ENCODE measurements at regions not wholly inside any gene's neighbourhood (a gene's known extent, or its start where the extent isn't known, plus 50 kb on each side); places are given as distances from the start of the nearest gene placed in this dataset.

DNA sequence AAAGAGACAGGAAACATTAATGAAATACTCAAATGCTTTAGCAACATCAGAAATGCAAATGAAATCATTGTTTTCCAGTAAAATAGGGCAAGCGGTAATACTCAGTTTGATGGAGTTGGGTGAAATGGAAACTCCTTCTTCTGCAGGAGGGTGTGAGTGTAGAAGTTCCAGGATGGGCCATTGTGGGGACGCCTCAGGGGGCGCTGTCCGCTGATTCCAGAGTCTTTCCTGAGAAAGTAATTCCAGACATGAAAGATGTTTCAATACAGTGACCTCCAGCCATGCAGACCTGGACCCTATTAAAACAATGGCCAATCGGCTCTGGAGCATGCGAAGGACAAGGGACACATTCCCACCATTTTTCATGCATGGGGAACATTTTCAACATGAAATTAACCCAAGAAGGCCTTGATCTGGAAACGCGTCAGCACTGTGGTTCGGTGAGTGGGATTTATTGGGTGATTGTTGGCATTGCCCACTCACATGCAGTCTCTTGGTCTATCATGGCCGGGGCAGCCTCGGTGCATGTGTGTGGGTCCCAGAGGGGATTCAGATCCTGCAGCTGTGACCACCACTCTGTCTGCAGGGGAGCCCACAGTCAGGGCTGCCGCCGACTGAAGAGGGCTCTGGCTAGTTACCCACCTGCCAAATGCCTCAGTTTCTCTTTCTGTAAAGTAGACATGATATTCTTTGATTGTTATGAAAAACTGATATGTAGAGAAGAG lies 132.6 kb upstream of the IRX4 start:
- no peak for DNase-seq

DNA sequence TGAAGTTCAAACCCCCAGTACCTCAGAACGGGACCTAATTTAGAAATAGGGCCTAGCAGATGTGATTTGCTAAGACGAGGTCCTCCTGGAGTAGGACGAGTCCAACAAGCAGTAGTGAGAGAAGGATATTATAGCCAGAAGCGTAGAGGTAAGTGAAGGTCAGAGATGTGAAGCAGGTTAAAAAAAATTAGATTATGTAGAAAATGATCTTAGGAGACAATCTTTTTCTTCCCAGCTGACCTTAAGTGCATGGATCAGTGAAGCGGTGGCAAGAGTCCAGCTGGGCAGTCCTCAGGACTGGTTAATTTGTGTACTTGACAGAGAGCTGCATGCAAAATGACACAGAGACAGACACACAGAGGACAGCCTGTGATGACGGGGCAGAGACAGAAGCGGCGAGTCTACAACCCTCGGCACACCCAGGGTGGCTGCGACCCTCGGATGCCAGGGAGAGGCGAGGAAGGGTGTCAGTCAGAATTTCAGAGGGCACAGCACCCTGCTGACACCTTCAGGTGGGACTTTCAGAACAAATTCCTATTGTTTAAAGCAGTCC lies 131.4 kb upstream of the IRX4 start:
- no peak for DNase-seq

DNA sequence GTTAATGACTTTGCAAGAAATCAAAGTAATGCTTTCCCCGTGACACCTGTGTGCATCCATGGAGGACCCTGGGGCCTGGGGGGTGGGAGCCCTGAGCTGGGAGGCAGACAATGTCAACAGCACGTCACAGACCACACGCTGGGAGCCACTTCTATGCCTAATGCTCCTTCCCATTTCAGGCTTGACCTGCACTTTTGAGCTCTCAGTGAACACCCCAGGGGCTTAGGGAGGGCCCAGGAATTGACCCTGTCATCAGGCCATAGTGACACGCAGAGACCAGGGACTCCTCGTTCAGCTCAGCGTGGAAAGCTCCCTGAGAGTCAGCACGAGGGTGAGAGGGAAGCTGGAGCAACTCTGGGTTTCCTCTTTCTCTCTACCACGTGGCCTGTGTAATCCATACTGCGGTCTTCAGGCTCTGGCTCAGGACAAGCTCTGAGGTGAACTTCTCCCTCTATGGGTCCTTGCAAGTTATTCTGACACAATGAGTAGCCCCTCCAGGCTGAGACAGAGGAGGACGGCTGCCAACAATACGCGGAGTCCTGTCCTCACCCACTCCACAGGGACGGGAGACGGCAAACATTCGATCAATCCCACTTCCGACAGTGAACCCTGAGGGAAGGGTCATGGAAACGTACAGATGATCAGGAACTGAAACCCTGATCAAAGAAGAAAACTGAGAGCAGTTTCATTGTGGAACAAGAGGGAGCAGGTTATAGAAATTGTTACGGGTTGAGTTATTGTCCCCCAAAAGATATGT lies 130.8 kb upstream of the IRX4 start:
- DNase-seq = no peak

DNA sequence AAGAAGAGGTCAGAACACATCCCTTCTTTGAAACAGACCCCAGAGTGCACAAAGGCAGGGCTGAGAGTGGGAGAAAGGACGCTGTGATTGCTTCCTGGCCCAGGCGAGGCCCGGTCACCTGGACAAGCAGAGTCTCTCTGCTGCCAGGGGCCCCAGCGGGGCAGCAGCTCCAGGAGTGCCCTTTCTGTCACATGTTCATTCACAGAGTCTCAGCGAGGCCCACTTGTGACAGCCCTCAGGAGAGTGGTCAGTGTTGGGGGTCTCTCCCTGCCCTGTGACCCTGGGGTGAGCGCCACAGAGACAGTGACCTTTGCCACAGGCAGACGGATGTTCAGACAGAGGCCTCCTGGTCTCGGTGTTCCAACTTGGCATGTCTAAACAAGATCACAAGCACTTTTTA lies 130.2 kb upstream of the IRX4 start:
- no peak for DNase-seq

DNA sequence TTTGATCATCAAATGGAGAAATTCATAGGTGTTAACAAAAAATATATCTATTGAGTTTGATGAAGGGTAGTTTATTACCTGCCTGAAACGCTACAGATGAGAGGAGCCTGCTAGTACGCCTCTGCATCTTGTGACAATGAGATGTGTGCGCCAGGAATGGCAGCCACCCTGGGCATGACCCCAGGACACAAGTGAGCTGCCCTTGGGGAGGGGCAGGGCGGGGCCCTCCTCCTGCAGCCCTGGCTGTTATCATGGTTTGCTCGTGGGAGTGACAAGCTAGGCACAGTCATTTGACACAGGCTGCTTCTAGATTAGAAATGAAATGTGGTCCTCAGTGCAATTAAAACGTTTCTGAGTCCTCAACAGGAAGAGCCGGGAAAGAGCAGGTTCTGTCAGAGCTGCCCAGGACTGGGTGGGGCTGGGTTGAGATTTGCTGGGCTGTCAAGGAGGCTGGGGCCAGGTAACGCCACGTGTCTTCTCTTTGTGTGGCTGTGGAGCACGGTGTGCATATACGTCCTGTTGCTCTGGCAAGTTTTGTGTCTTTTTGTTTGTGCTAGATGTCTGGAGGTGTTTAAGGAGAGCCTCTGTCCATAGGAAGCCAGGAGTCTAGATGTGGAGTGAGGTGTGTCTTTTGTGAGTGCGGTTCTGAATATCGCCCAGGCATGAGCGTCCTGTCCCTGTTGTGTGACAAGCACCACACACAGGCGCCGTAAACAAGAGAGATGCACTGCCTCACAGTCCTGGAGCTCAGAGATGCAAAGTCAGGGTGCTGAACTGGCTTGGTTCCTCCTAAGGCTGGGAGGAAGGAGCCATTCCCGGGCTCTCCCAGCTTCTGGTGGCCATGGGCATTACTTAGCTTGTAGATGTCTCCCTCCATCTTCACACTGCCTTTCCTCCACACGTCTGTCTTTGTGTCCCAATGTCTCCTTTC lies 129.0 kb upstream of the IRX4 start:
- no peak for DNase-seq

DNA sequence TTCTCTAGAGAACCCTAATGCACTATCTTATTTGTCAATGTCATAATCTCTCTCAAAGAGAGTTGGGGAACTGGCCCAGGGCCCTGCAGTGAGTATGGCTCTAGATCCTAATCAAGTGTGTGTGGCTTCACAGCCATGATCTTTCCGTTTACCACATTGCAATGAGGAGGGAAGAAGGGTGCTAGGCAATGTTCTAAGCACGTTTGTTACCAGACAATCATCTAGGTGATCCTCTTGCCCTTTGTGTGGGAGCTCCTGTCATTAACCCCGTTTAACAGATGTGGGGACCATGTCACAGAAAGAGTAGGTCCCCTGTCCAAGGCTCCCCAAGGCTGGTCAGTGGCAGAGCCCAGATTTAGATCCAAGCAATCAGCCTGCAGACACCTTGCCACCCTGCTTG lies 128.2 kb upstream of the IRX4 start:
- DNase-seq = no peak

DNA sequence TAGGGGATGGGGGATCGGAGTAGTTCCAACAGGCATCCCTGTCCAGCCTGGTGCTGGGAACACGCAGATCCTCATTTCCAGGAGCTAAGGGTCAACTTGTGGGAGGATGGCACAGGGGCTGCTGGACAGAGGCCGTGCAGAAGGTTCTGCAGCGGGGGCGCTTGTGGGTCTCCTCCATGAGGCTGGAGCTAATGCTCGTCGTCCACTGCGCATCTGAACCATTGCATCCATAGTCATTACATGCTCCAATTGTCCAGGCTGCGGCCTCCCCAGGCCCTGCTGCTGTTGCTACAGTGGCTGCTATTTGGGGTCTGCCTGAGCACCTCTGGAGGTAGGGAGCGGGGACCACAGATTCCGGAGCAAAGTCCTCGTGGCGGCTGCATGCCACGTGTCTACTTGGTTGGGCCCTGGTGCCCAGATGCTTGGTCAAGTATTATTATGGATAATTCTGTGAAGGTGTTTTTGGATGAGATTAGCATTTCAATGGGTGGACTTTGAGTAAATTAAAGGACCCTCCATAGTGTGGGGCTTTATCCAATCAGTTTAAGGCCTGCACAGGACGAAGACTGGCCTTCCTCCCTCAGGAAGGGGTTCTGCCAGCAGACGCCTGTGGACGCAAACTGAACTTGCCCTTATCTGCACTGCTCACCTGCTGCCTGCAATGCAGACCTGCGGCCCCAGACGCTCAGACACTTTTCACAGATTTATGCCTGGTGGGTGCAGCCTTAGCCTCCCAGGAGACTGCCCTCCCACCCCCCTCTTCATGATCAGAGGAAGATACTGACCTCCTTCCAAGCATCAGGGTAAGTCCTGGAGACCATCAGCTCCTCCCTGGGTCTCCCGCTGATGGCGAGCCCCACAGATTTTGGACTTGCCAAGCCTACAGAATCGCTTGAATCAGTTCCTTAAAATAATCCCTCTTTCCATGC lies 127.5 kb upstream of the IRX4 start:
- no peak for DNase-seq

DNA sequence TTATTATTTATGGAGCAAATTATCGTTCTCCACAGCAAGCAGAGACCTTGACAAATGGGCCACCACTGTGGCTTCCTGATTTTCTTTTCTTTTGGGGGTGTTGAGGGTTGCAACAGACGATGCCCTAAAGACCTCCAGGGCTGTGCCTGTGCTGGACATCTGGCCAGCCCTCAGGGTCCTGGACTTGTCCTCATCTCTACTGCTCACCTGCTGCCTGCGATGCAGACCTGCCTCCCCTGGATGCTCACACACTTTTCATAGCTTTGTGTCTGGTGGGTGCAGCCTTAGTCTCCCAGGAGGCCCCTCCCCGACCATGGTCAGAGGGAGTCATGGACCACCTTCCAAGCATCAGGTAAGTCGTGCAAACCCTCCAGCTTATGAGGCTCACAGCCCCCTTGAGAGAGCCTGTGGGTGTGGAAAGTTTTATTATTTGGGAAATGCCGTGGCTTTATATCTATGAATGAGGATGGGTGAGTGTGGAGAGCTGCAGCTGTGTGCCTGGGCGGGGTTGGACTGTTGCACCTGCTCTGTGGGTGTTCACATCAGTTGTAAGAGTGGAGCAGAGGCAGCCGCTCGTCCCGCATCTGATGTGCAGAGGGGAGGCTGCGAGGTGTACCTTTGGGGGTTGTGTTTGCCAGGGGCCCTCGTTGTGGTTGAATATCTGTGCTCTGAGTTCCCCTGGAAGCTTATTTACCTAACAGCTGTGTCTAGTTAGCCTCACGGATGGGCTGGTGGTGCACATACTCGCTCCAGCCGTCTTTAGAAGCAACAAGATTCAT lies 126.3 kb upstream of the IRX4 start:
- no peak for DNase-seq

DNA sequence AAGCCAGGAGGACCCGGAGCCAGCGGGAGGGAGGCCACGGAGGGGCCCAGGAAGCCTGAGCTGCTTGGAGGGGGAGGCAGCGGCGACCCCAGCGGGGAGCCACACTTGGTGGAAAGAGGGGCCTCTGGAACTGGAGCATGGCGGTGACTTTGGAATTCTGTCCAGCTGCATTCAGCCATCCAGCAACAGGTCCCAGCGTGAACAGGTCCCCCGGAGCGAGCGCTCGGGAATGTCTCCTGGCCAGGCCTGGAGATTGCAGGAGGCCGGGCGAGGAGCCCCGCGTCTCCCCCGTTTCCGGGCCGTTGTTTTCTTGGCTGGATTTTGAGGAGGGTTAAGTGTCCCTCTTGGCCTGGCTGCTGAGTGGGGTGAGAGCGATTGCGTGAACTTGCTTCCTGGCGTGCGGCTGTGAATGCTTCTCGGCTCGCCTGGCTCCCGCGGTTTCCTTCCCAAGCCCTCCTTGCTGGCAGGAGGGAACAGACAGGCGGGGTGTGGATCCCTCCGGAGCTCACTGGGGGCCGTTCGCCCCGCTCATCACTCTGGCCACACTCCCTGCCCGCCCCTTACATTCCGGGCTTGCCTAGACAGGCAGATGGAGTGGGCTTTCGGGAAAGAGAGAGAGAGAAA lies 125.3 kb upstream of the IRX4 start:
- DNase-seq = no peak

DNA sequence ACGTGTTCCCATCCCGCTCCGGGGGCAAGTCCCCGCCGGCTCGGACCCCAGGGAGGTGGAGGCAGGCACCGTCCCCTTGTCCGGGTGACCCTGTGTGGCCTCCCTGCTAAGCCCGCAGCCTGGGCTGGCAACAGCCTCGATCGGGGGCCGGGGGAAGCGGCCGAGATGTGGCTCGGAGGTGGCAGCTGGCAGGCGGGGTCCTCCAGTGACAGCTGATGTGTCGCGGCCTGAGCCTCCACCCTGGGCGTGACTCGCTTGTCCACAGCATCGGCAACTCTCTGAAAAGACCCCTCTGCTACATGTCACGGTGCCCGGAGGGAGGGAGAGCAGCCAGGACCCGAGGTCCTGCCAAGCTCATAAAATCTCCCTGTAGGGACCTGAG lies 124.8 kb upstream of the IRX4 start:
- no peak for DNase-seq

DNA sequence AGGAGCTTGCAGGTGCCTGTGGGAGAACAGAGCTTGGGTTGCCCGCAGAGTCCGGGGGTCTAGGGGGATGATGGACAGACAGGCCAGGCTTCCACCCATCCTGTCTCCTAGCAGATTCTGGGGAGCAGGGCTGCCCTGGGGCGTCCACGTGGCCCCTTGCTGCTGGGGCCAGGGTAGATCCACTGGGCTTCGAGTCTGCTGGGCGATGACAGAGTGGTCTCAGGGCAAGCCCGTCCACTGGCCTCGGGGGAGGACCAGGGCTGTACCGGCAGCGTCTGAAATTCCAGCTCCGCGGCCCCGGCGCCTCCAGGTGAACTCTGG lies 124.2 kb upstream of the IRX4 start:
- DNase-seq = no peak

DNA sequence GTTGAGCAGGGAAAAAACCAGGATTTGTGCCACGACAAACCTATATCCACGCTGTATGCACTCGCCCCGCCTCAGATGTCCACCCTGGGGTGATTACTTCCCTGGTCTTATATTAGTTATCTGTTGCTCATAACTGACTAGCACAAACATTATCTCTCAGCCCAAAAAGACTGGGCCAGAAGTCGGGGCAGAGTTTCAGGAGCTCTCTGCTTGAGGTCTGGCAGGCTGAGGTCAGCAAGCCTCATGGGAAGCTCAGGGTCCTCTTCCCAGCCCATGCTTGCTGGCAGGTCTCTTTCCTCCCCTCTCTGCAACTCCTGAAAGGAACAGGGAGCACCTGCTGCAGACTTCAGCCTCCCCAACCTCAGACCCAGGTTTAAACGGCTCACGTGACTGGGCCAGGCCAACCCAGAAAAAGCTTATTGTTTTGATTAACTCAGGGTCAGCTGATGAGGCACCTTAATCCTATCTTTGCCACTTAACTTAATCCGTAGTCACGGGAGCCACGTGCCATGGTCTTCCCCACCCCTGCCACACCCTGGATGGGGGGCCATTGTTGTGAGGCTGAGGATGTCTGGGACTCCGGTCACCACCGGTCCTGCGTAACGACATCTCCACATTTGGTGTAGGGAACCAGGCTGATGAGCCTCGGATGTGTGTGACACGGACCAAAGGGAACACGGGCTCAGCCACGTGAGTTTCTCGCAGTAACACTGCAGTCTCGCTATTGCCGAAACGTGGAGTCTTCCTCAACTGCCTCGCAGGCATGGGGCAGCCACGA lies 123.7 kb upstream of the IRX4 start:
- no peak for DNase-seq

DNA sequence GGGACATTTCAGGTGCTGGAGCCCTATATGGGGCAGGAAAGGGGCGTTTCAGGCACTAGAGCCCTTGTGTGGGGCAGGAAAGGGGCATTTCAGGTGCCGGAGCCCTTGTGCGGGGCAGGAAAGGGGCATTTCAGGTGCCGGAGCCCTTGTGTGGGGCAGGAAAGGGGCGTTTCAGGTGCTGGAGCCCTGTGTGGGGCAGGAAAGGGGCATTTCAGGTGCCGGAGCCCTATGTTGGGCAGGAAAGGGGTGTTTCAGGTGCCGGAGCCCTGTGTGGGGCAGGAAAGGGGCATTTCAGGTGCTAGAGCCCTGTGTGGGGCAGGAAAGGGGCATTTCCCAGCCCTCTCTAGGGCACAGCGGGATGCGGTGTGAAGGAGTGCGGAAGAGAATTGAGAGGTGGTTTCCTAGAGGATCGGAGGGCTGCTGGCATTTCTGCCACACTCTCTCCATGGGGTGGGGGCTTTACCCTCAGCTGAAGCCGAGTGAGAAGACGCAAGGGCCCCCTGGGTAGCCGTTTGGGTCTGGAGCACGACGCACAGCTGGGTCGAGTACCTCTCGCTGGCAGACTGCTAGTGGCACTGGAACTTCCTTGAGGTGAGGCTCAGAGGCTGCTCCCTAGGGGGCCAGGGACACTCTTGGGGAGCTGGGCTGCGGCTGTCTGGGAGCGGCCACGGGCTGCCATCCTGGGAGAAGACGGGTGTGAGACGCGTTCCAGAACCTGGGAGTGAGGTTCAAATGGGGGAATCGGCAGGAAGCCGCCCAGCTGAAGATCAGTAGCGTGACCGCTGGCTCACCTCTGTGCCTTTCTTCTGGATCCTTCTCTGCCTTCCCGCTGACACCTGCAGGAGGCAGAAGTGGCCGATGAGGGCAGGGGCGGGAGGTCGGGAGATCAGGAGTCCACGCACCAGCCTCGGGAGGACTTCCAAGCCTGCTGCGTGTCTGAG lies 122.6 kb upstream of the IRX4 start:
- no peak for DNase-seq

DNA sequence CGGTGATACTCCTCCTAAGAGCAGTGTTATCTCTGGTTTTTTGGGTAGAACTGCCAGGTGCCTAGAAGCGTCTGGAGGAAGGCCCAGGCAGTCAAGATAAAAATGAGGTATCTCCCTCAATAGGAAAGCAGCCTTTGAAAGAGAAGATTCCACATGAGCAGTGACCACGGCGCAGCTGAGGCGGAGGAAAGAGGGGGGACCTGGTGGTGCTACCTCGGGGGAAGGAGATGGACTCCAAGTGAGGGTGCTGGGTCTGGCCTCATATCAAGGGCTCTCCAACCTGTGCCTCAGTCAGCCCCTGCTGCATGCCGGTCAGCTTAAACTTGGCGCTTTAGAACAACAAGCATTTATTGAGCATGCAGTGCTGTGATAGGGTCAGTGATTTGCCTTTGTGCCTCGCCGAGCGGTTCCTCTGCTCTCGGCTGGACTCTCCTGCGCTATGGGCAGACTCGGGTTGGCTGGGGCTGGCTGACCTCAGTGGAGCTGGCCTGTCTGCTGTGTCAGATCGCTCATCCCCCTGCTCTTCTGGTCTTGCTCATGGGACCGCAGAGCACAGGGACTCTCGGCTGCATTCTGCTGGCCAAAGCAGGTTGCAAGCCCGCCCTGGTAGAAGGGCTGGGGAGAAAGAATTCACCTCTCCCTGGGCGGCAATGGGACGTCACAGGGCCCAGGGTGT lies 121.1 kb upstream of the IRX4 start:
- no peak for DNase-seq

DNA sequence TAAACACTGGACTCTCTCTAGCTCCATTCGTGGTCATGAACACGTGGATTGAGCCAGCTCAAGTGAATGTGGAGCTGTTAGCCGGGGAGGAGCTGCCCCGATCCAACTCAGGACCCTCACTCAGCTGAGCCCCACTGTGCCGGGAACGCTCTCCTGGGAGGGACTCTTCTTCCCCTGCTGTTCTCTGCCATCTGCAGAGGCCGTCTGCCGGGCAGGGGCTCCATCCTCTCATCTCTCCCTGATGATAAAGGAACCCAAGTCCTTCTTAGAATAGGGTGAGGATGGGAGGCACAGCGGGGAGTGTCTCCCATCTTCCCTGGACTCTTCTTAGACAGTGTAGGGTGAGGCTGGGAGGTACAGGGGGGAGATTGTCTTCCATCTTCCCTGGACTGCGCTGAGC lies 120.5 kb upstream of the IRX4 start:
- DNase-seq = no peak

DNA sequence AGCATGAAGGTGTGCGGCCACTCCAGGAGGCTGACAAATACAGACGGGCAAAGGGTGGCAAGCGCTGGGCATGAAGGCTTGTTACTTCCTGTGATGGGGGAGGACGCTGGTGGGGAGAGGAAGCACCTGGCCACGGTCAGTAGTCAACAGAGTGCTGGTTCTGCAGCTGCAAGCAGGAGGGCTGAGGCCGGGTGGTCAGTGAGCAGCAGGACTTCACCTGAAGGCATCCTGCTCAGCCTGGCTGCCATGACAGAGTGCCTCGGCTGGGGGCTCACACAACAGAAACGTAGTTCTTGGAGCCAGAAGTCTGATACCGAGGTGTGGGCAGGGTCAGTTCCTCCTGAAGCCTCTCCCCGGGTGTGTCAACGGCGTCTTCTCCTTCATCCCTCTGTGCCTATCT lies 118.6 kb upstream of the IRX4 start:
- no peak for DNase-seq

DNA sequence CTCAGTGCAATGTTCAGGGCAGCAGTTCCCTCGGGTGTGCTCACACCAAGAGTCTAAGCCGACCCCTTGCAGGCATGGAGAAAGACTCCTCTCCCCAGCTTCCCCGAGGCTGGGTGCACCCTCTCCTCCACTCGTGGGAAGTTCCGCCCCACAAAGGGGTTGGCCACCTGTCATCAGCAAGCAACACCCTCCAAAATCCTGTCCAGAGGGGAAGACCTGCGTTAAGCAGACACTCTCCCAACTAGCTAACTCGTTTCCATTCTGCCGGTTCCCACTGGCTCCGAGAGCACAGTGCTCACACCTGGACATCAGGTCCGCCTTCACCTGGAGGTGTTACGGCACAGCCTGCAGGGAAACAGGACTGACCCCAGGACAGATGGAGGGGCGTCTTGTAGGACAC lies 117.9 kb upstream of the IRX4 start:
- no peak for DNase-seq

DNA sequence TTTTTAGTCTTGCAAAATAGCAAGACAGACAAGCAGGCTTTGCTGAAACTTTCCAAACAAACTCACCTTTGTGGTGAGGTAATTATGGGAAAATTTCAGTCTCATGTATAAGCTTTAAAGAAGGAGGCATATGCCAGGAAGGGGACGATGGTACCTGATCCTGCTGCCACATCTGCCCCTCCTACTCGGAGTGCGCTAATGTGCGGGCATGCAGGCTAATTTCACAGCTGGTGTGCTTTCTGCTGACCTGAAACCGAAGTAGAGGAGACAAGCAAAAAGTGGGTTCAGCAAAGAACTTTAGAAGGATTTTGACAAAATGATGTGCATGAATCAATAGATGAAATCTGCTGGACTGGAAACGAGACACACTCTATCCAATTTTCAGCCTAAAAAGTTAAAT lies 117.1 kb upstream of the IRX4 start:
- no peak for DNase-seq

All from CD4-positive, alpha-beta T cell treated with Interferon alpha-2 for 1 hour (primary cell).